ENCODE measurements at regions not wholly inside any gene's neighbourhood (a gene's known extent, or its start where the extent isn't known, plus 50 kb on each side); places are given as distances from the start of the nearest gene placed in this dataset.

DNA sequence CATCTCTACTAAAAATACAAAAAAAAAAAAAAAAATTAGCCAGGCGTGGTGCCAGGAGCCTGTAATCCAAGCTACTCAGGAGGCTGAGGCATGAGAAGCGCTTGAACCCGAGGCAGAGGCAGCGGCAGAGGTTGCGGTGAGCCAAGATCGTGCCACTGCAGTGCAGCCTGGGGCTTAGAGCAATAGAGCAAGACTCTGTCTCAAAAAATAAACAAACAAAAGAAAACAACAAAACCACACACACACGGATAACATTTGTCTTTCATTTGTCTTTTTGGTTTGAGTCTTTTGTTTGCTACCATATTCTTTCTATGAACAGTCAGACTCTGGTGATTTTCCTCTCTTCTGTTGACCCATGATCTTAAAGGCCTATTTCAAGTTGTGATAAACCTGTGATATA, 1168.3 kb upstream of the WWC1 start:
- Histone ChIP-seq H3K4me2 (ENCODE audit: low read length) (no peak overlapping the region), H3K9ac (ENCODE audit: low read length) (no peak overlapping the region), H3K27ac (ENCODE audit: low read depth, low read length) (no peak overlapping the region), H4K12ac (ENCODE audit: low read depth, low read length) (no peak overlapping the region), H3K18ac (ENCODE audit: low read length) (no peak overlapping the region), H3K4me1 (ENCODE audit: control insufficient read depth in 1 of 2, insufficient read depth in 2 of 2, low read length in 2 of 2) (no peaks in the 10 kb centered on the region), H2BK12ac (ENCODE audit: low read length) (no peak overlapping the region), H4K8ac (ENCODE audit: low read depth, low read length) (no peak overlapping the region), H4K91ac (ENCODE audit: low read depth, low read length) (no peak overlapping the region), H2BK120ac (ENCODE audit: insufficient read depth, low read length, poor library complexity) (no peak overlapping the region), H2AK5ac (ENCODE audit: low read length) (no peak overlapping the region), H3K79me2 (ENCODE audit: control insufficient read depth, insufficient read depth, low read length, poor library complexity) (no peaks in the 10 kb centered on the region), H3K23ac (ENCODE audit: low read length) (no peak overlapping the region), H3K4me3 (ENCODE audit: low read depth, low read length) (no peak overlapping the region), H2BK5ac (ENCODE audit: low read depth, low read length, poor library complexity) (no peak overlapping the region), H3K27me3 (ENCODE audit: insufficient read depth, low read length) (no peaks in the 10 kb centered on the region), H2AFZ (ENCODE audit: insufficient read depth, low read length, poor library complexity) (no peak overlapping the region), H3K36me3 (ENCODE audit: control insufficient read depth in 1 of 2, insufficient read depth in 2 of 2, low read length in 2 of 2) (no peaks in the 10 kb centered on the region), H3K79me1 (ENCODE audit: low read length) (no peaks in the 10 kb centered on the region), H3K14ac (ENCODE audit: low read length) (no peak overlapping the region), H3K4ac (ENCODE audit: low read depth, low read length) (no peak overlapping the region), H3K9me3 (ENCODE audit: insufficient read depth, low read depth, low read length) (no peaks in the 10 kb centered on the region)
- WGBS (ENCODE audit: extremely low coverage, insufficient coverage, insufficient read length) = no CpG with 5 or more reads among the region's 7 CpGs
- DNase-seq = no peak

DNA sequence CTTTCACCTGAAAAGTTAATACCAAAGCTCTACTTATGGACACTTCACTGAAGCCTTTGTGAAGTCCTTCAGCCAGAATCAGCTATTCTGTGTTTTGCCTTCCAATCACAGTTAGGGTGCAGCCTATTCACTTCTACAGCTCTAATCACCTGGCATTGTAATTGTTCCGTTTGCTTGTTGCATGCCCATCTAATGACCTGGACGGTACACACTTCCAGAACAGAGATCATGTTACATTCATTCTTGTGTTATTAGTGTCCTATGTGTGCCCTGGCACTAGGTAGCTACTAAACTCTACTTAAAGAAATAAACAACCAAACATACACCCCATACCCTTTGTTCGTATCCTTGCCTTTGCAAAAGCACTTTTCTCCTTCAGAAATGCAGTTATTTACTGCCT, 1162.9 kb upstream of the WWC1 start:
- H2AK5ac ChIP-seq (ENCODE audit: low read length) = no peak overlapping the region
- no peak overlapping the region for H3K27ac ChIP-seq (ENCODE audit: low read depth, low read length)
- no peak overlapping the region for H4K8ac ChIP-seq (ENCODE audit: low read depth, low read length)
- H3K4me1 ChIP-seq (ENCODE audit: control insufficient read depth in 1 of 2, insufficient read depth in 2 of 2, low read length in 2 of 2) = peaks cover 0 to 2% of the 10 kb centered on the region in 2 experiments
- no peaks in the 10 kb centered on the region for H3K36me3 ChIP-seq (ENCODE audit: control insufficient read depth in 1 of 2, insufficient read depth in 2 of 2, low read length in 2 of 2)
- no peaks in the 10 kb centered on the region for H3K9me3 ChIP-seq (ENCODE audit: insufficient read depth, low read depth, low read length)
- no peak overlapping the region for H3K23ac ChIP-seq (ENCODE audit: low read length)
- WGBS (ENCODE audit: extremely low coverage, insufficient coverage, insufficient read length) = no CpG with 5 or more reads among the region's 3 CpGs
- H4K12ac ChIP-seq (ENCODE audit: low read depth, low read length) = no peak overlapping the region
- no peak overlapping the region for H4K91ac ChIP-seq (ENCODE audit: low read depth, low read length)
- no peak overlapping the region for H2AFZ ChIP-seq (ENCODE audit: insufficient read depth, low read length, poor library complexity)
- DNase-seq = no peak
- no peaks in the 10 kb centered on the region for H3K79me2 ChIP-seq (ENCODE audit: control insufficient read depth, insufficient read depth, low read length, poor library complexity)
- no peak overlapping the region for H2BK5ac ChIP-seq (ENCODE audit: low read depth, low read length, poor library complexity)
- no peak overlapping the region for H3K18ac ChIP-seq (ENCODE audit: low read length)
- no peak overlapping the region for H2BK12ac ChIP-seq (ENCODE audit: low read length)
- no peak overlapping the region for H3K9ac ChIP-seq (ENCODE audit: low read length)
- H3K14ac ChIP-seq (ENCODE audit: low read length) = no peak overlapping the region
- H3K4me2 ChIP-seq (ENCODE audit: low read length) = no peak overlapping the region
- H3K27me3 ChIP-seq (ENCODE audit: insufficient read depth, low read length) = no peaks in the 10 kb centered on the region
- H3K79me1 ChIP-seq (ENCODE audit: low read length) = no peaks in the 10 kb centered on the region
- H3K4ac ChIP-seq (ENCODE audit: low read depth, low read length) = no peak overlapping the region
- no peak overlapping the region for H2BK120ac ChIP-seq (ENCODE audit: insufficient read depth, low read length, poor library complexity)
- no peak overlapping the region for H3K4me3 ChIP-seq (ENCODE audit: low read depth, low read length)

DNA sequence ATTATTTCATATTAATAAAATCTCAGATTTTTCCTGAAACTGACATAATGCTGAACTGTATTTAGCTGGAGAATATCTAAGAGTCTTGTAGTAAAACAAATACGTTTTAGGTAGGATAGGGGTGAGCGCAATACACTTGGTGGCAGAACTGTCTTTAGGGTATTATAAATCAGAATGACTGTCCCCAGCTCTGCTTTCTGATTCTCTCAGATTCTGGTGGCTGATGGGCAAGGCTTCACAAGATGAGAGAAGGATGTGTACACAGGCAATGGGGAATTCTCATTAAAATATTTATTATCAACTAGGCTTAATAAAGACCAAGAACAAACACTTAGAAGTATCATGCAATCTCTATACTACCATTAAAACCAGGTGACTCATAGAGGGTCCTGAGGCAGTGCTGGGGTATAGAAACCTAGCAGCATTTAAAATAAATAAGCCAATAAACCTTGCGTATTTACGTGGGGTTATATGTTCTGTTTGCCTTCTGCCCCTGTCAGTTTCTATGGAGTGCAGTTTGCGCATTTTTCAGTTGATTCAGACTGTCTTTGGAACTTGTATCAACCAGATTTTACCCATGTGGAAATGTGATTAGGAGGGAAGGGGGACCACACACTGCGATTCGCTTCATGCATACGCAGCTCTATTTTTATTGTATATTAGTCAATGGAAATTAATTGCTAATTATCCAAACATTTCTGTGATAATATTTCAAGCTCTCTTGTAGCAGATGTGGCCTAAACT, 1150.7 kb upstream of the WWC1 start:
- Histone ChIP-seq H3K4me3 (ENCODE audit: low read depth, low read length) (no peak overlapping the region), H3K18ac (ENCODE audit: low read length) (no peak overlapping the region), H3K79me2 (ENCODE audit: control insufficient read depth, insufficient read depth, low read length, poor library complexity) (no peaks in the 10 kb centered on the region), H3K36me3 (ENCODE audit: control insufficient read depth in 1 of 2, insufficient read depth in 2 of 2, low read length in 2 of 2) (no peaks in the 10 kb centered on the region), H3K14ac (ENCODE audit: low read length) (no peak overlapping the region), H4K91ac (ENCODE audit: low read depth, low read length) (no peak overlapping the region), H2AFZ (ENCODE audit: insufficient read depth, low read length, poor library complexity) (no peak overlapping the region), H3K4ac (ENCODE audit: low read depth, low read length) (no peak overlapping the region), H2AK5ac (ENCODE audit: low read length) (no peak overlapping the region), H4K12ac (ENCODE audit: low read depth, low read length) (no peak overlapping the region), H2BK5ac (ENCODE audit: low read depth, low read length, poor library complexity) (no peak overlapping the region), H3K4me1 (ENCODE audit: control insufficient read depth in 1 of 2, insufficient read depth in 2 of 2, low read length in 2 of 2) (no peaks in the 10 kb centered on the region), H3K27ac (ENCODE audit: low read depth, low read length) (no peak overlapping the region), H3K9ac (ENCODE audit: low read length) (no peak overlapping the region), H3K27me3 (ENCODE audit: insufficient read depth, low read length) (no peaks in the 10 kb centered on the region), H4K8ac (ENCODE audit: low read depth, low read length) (no peak overlapping the region), H2BK12ac (ENCODE audit: low read length) (no peak overlapping the region), H2BK120ac (ENCODE audit: insufficient read depth, low read length, poor library complexity) (no peak overlapping the region), H3K4me2 (ENCODE audit: low read length) (no peak overlapping the region), H3K79me1 (ENCODE audit: low read length) (no peaks in the 10 kb centered on the region), H3K9me3 (ENCODE audit: insufficient read depth, low read depth, low read length) (no peaks in the 10 kb centered on the region), H3K23ac (ENCODE audit: low read length) (no peak overlapping the region)
- no CpG with 5 or more reads among the region's 8 CpGs for WGBS (ENCODE audit: extremely low coverage, insufficient coverage, insufficient read length)
- no peak for DNase-seq

DNA sequence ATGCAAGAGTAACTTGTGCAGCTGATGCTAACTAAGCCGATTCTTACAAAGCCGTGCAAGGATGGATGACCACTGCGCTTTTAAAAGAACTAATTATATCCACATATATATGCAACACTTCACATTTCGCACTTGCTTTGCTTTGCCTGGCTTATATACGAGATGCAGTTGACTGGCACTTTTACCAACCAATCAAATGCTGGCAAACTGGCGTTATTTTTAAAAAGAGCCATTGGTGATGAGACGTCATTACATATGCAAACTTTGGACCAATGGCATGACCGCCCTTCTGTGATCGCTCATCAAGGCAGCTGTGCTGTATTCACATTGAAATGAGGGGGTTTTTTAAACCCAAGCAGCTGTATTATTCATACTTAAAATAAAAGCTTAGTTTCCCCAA, 1147.7 kb upstream of the WWC1 start:
- H2AFZ ChIP-seq (ENCODE audit: insufficient read depth, low read length, poor library complexity) = no peak overlapping the region
- no peaks in the 10 kb centered on the region for H3K4me1 ChIP-seq (ENCODE audit: control insufficient read depth in 1 of 2, insufficient read depth in 2 of 2, low read length in 2 of 2)
- H3K4me2 ChIP-seq (ENCODE audit: low read length) = no peak overlapping the region
- no peak overlapping the region for H3K4me3 ChIP-seq (ENCODE audit: low read depth, low read length)
- H4K12ac ChIP-seq (ENCODE audit: low read depth, low read length) = no peak overlapping the region
- no peak overlapping the region for H2BK12ac ChIP-seq (ENCODE audit: low read length)
- H2BK5ac ChIP-seq (ENCODE audit: low read depth, low read length, poor library complexity) = no peak overlapping the region
- H3K14ac ChIP-seq (ENCODE audit: low read length) = no peak overlapping the region
- H2AK5ac ChIP-seq (ENCODE audit: low read length) = no peak overlapping the region
- no peak overlapping the region for H3K4ac ChIP-seq (ENCODE audit: low read depth, low read length)
- no peaks in the 10 kb centered on the region for H3K79me2 ChIP-seq (ENCODE audit: control insufficient read depth, insufficient read depth, low read length, poor library complexity)
- no peak overlapping the region for H2BK120ac ChIP-seq (ENCODE audit: insufficient read depth, low read length, poor library complexity)
- H4K91ac ChIP-seq (ENCODE audit: low read depth, low read length) = no peak overlapping the region
- H3K36me3 ChIP-seq (ENCODE audit: control insufficient read depth in 1 of 2, insufficient read depth in 2 of 2, low read length in 2 of 2) = no peaks in the 10 kb centered on the region
- no peaks in the 10 kb centered on the region for H3K79me1 ChIP-seq (ENCODE audit: low read length)
- WGBS (ENCODE audit: extremely low coverage, insufficient coverage, insufficient read length) = no CpG with 5 or more reads among the region's 9 CpGs
- no peak overlapping the region for H3K18ac ChIP-seq (ENCODE audit: low read length)
- H3K23ac ChIP-seq (ENCODE audit: low read length) = no peak overlapping the region
- DNase-seq = no peak
- H3K27ac ChIP-seq (ENCODE audit: low read depth, low read length) = no peak overlapping the region
- H3K9me3 ChIP-seq (ENCODE audit: insufficient read depth, low read depth, low read length) = no peaks in the 10 kb centered on the region
- no peak overlapping the region for H4K8ac ChIP-seq (ENCODE audit: low read depth, low read length)
- no peak overlapping the region for H3K9ac ChIP-seq (ENCODE audit: low read length)
- H3K27me3 ChIP-seq (ENCODE audit: insufficient read depth, low read length) = no peaks in the 10 kb centered on the region

All from trophoblast cell (in vitro differentiated cells and primary cell).